VCaP (cell line): ENCODE measurements at regions not wholly inside any gene's neighbourhood (a gene's known extent, or its start where the extent isn't known, plus 50 kb on each side); places are given as distances from the start of the nearest gene placed in this dataset.

ENCODE experiments used
- H3K27ac ChIP-seq: fragments of 450-650 bp; 2 replicates; pipeline ENCODE4 v1.5.1; 2017
- TF ChIP-seq, protein P1 (sequence below): fragments of 450-650 bp; conservative IDR thresholded peaks from 2 replicates; pipeline ENCODE4 v1.5.1; 2017; ENCODE audit warnings: mild to moderate bottlenecking, moderate library complexity

DNA sequence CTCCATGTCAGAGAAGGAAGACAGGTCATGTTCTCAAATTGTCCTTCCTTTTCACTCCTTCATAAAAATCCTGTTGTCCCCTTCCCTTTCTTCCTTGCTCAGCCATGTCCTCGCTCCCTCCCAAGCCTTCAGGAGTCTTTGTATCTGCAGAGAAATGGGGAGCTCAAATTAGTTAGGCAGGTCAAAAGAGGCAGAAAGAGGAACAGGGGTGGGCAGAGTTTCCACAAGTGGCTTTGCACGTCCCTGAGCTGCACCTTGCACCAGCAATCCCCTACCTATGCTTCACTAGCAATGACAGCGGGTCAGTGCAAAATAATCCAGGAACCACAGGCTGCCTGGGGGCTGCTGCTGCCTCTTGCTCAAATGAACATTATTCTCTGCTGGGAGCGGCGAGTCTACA lies 152.1 kb upstream of the ITGA6 start:
- TF ChIP-seq, protein P1, sequence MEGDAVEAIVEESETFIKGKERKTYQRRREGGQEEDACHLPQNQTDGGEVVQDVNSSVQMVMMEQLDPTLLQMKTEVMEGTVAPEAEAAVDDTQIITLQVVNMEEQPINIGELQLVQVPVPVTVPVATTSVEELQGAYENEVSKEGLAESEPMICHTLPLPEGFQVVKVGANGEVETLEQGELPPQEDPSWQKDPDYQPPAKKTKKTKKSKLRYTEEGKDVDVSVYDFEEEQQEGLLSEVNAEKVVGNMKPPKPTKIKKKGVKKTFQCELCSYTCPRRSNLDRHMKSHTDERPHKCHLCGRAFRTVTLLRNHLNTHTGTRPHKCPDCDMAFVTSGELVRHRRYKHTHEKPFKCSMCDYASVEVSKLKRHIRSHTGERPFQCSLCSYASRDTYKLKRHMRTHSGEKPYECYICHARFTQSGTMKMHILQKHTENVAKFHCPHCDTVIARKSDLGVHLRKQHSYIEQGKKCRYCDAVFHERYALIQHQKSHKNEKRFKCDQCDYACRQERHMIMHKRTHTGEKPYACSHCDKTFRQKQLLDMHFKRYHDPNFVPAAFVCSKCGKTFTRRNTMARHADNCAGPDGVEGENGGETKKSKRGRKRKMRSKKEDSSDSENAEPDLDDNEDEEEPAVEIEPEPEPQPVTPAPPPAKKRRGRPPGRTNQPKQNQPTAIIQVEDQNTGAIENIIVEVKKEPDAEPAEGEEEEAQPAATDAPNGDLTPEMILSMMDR = no peak
- no peak overlapping the region for H3K27ac ChIP-seq

DNA sequence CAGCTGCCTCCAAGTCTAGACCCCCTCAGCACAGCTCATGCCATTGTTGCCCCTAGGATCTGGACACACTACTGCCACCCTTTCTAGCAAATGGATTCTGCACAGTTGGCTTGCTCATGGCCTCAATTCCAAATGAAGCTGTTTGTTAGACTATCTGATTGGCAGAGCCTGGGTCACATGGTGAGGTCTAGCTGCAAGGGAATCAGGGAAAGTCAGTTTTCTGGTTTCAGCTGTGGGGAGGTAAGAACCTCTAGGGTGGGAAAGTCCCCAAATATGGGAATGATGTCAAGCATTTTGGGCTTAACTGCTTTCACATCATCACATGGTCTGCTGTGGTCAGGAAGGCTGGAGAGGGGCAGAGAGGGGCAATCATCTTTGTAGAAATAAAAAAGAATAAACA lies 150.4 kb upstream of the ITGA6 start:
- no peak overlapping the region for H3K27ac ChIP-seq
- TF ChIP-seq, protein P1 = no peak

DNA sequence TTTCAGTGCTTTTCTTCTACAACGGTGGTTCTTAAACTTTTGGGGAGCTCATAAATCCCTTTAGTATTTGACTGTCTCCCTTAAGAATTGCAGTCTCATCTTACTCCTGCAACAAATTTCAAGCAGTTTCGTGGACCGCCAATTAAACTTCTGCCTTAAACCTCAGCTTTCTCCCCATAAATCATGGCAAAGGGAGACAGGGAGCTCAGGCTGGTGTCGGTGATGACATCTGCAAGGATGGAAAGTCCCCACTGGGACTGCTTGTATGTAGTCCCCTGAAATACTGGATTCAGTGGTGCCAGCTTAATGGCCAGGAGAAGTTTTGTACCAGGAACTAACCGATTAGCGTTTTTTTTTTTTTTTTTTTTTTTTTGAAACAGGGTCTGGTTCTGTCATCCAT lies 148.7 kb upstream of the ITGA6 start:
- TF ChIP-seq, protein P1 = no peak
- H3K27ac ChIP-seq = no peak overlapping the region

DNA sequence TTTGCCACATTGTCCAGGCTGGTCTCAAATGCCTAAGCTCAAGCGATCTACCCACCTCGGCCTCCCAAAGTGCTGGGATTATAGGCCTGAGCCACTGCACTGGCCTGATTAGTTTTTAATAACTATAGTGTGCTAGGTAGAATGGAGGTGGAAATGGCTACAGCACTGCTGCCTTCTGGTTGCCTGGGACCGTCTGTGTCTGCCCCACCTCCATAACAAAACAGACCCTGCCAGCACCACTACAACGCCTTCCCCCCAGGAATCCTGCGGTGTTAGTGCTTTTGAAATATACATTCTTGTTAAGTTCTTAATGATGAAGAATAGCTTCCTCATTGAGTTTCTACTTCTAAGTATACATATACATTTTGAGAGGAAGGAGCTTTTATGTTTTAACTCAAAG lies 148.2 kb upstream of the ITGA6 start:
- TF ChIP-seq, protein P1 = no peak
- H3K27ac ChIP-seq = no peak overlapping the region

DNA sequence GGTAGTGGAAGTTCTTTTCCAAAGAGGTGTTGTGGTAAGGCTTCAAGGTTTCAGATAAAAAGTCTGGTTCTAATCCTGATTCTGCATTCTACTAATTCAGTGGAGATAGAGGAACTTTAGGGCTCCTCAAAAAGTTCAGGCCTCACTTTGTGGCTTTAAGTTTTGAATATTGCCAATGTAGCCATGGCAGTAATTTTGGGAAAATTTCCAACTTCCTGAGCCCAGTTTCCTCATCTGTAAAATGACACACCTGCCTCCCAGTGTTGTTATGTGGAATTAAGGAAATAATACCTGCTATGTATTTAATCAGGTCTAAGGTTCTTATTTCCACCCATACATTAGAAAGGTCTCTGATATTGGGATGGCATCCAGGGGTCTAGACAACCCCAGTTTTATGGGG lies 147.6 kb upstream of the ITGA6 start:
- TF ChIP-seq, protein P1 = no peak
- H3K27ac ChIP-seq = no peak overlapping the region

DNA sequence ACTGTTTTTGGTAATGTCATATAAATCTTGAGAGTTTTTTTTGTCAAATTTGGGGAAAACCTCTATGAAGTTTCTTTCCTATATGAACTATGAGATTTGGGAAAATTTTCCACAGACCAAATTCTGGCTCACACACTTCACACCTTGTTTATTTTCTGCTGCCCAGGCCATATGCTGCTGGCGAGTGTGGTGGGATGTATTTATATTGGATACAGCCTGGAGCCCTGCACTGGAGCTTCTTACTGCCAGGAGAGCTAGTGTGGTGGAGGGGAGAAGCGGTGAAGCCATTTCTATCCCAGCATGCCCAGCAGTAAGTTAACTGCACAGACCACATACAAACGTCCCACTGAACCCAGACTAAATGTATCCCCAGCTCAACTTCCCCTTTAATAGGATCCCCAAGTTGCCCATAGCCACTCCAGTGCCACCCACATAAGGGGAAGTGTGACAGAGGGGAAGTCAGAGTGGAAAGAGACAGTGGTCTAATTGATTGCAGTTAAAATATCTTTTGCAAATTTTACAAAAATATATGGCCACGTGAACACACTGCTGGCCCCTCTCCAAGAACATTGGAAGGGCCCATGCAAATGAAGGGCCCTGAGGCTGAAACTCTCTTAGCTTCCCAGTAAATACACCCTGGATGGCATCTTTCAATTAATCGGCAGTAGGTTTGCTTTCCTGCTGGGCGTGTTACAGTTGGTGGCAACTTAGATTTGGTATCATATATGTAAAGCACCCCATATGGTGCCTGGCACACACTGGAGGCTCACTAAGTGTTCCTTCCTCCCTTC lies 146.6 kb upstream of the ITGA6 start:
- H3K27ac ChIP-seq = no peak overlapping the region
- TF ChIP-seq, protein P1 = no peak

DNA sequence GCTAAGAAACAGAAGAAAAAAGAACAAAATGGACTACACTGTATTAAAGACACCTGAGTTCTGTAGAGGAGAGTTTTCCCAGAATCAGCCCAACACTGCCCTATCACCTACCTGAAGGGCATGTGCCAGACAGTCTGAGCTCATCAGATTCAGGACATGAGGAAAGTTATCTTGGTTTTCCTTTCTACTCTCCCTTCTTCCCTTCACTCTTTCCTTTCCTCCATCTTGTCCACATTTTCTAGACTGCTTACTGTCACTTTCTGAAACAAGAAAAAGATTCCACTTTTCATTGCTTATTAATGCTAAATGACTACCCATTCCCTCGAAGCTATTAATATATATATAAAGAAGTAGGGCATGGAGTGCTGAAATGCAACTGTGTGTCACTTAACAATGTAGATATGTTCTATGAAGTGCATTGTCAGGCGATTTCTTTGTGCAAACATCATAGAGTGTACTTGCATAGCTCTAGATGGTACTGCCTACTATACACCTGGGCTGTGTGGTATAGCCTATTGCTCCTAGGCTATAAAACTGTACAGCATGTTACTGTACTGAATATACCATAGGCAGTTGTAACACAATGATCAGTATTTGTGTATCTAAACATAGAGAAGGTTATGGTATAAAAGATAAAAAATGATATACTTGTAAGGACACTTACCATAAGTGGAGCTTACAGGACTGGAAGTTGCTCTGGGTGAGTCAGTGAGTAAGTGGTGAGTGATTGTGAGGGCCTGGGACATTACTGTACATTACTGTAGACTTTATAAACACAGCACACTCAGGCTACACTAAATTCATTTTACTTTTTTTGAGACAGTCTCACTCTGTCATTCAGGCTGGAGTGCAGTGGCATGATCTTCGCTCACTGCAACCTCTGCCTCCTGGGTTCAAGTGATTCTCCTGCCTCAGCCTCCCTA lies 145.5 kb upstream of the ITGA6 start:
- TF ChIP-seq, protein P1 = no peak

More for the DNA sequence above, 145.5 kb upstream of the ITGA6 start:
- H3K27ac ChIP-seq = no peak overlapping the region
